HG03432 (cell line): ENCODE measurements at regions not wholly inside any gene's neighbourhood (a gene's known extent, or its start where the extent isn't known, plus 50 kb on each side); places are given as distances from the start of the nearest gene placed in this dataset.
"Not testable (repeated sequence)": the region's sequence is repeated elsewhere in the genome, so short reads cannot be mapped to it uniquely, and the experiment has no call there.

Source experiments
- ATAC-seq: cut with Tn5 transposase; IDR thresholded peaks from one replicate; pipeline ENCODE4 v1.9.1; 2021; ENCODE audit warnings: mild to moderate bottlenecking, moderate library complexity; ENCODE audit not compliant: unreplicated experiment

GRCh38 chr12:115377230-115377629, 693.3 kb upstream of the TBX3 start:
- ATAC-seq = no peak

GRCh38 chr12:115375186-115375991, 691.4 kb upstream of the TBX3 start:
- peak; percentile 97 for ATAC-seq

DNA sequence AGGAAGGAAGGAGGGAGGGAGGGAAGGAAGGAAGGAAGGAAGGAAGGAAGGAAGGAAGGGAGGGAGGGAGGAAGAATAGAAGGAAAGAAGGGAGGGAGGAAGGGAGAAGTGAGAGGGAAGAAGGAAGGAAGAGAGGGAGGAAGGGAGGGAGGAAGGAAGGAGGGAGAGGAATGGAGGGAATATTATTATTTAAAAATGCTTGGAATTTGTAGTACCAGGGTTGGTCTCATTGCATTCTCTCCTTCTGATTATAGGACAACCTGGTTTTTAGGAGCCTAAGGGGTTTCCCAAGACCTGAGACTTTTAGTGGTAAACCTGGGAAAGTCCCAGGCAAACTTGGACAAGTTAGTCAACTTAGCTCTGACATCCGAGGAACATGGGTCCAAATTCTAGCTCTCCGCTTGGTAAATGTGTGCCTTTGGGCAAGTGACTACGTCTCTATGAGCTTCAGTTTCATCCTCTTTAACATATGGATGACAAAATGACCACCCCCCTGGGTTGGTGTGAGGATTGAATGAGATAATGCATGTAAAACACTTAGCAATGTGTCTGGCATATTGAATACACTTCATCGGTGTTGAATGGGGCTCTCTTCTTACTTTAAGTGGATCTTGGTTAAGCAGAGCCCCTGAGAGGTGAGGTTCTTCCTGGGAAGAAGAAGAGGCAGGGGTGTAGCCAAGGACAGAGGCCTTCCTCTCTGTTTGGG, 690.7 kb upstream of the TBX3 start:
- ATAC-seq = peak; percentile 11

- ATAC-seq = no peak
Measured at GRCh38 chr12:115371711-115372110, 687.7 kb upstream of the TBX3 start.

GRCh38 chr12:115370650-115371049, 686.7 kb upstream of the TBX3 start:
- no peak for ATAC-seq

- ATAC-seq = no peak
Measured at GRCh38 chr12:115370207-115370606, 686.2 kb upstream of the TBX3 start.

GRCh38 chr12:115366277-115366676, 682.3 kb upstream of the TBX3 start:
- not testable (repeated sequence) for ATAC-seq

GRCh38 chr12:115365765-115366164, 681.8 kb upstream of the TBX3 start:
- ATAC-seq = not testable (repeated sequence)

DNA sequence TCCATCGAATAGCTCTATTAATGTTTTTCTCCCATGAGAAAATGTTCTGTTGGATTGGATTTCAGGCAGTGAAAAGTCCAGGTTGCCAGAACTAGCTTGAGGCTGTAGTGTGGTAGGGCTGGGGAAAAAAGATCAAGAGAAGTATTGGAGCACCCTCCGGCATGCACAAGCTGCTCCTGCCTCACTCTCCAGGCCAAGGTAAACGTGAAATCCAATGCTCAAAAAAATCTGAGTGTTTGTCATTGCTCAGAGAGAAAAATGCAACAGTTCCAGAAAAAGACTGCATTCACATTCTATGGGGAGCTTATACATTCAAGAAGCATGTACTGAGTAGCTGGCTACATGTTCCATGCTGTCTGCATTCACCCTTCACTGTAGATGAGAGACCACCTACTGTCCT, 680.9 kb upstream of the TBX3 start:
- no peak for ATAC-seq

DNA sequence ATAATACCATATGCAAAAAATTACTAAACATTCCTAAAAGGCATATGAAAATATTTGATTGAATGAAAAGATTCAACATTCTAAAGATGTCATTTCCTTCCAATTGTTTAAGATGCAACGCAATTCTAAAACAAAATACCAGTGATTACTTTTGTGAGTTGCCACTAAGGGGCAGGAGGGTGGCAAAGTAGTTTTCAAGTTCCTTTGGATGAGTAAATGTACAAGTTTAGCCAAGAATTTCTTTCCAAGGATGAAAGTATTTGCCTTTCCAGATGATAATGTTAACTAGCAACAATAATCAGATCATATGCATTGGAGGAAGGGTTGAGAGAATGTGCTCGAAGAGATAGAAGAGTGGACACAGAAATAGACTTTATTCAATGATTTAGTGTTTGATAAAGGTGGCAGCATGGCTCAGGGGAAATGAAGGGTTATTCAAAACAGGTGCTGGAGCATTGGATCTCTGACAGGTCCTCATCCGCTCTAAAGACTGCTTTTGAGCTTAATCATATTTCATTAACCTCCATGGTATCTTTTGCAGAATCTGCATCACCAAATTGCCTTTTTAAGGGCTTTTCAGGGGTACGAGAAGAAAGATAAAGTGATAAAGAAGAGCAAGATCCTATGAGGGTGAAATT, 678.5 kb upstream of the TBX3 start:
- no peak for ATAC-seq

- ATAC-seq = no peak
Measured at GRCh38 chr12:115357681-115358080, 673.7 kb upstream of the TBX3 start.

- no peak for ATAC-seq
Measured at GRCh38 chr12:115355301-115355700, 671.3 kb upstream of the TBX3 start.

DNA sequence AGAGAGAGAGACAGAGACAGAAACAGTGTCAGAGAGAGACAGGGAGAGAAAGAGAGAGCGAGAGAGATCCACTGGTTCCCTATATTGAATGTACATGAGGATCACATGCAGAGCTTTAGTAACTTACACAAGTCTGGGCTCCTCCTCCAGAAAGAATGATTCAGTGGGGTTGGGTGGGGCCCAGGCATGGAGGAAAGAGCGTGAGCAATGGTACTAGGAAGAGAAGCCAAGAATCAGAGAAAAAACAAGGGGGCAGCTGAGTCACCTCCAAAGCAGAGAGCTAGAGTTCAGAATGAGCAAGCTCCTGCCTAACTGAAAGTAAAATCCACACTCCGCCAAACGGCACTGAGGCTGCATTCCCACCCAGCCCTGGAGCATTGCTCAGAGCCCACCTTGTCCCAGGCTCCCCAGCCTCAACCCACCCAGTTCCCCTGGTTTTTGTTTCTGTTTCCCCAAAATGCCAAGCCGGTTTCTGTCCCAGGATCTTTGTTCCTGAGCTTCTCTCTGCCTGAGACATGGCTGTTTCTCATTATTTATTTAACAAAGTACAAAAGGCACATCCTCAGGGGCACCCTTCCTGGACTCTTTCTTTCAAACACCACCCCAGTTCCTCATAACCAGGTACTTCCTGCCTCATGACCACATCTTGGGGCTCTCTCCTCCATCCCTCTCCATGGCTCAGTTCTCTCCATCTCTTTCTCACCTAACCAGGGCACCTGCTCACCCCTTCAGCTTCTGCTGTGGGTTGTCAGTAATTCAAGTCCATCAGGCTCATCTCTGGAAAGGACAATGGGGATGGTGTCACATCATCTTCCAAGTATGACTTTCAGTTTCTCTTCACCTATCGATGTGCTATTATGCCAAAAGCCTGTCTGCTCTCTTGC, 670.3 kb upstream of the TBX3 start:
- ATAC-seq = peak; percentile 63

- ATAC-seq = no peak
Measured at GRCh38 chr12:115353467-115353866, 669.5 kb upstream of the TBX3 start.

GRCh38 chr12:115351514-115352077, 667.6 kb upstream of the TBX3 start:
- no peak for ATAC-seq

GRCh38 chr12:115349711-115350110, 665.7 kb upstream of the TBX3 start:
- no peak for ATAC-seq

DNA sequence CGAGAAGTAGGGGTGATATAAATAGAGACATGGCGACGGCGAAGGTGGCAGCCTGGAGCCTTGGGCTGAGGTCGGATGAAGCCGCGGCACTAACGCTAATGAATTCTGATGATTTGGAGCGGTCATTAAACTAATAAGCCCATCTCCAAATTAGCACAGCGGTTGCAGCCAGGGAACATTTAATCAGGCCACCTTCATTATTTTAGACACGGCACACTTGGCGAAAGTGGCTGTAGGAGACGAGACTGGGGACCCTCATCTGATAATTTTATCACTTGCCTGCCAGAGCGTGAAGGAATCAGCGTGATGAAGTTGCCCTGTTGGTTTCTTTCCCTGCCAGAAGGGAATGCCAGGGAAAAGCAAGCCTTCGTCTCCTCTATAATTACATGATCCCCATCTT, 664.3 kb upstream of the TBX3 start:
- no peak for ATAC-seq

- ATAC-seq = no peak
Measured at GRCh38 chr12:115343601-115344000, 659.6 kb upstream of the TBX3 start.

- no peak for ATAC-seq
Measured at GRCh38 chr12:115343008-115343407, 659.0 kb upstream of the TBX3 start.

DNA sequence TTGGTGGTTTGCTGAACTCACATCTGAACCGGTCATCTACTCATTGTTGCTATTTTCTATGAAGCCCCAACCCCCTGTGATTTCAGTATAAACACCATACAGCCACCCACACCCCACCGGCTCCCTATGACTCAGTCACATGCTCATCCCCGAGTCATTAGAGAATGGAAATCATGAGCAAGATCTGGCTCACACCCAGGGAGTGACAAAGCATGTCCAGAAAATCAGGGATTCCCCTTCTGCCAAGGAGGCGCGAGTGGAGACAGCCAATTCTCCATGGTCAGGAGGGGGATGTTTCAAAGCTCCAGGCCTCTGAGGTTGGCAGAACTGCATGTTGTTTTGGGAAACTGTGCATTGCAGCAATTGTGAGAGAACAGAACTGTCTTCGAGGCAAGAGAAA, 657.5 kb upstream of the TBX3 start:
- ATAC-seq = no peak
